ENCODE measurements at regions not wholly inside any gene's neighbourhood (a gene's known extent, or its start where the extent isn't known, plus 50 kb on each side); places are given as distances from the start of the nearest gene placed in this dataset.

DNA sequence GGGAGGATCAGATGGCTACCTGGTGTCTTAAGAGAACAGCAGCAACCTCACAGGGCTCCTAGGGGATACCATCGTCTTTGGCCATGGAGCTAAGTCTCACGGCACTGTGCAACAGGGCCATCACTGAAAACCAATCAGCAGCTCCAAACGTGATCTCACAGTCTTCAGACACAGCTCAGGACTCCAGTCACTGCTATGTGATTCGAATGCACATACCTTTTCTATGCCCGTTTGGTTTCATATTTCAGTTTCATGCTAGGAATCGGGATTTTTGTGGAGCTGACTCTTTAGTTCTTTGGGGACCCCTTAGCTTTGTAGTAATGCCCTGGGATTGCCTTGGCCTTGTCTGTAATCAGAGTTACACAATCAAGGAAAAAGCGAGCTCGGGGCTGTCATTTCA lies 162.8 kb upstream of the CDH11 start:
- H4K20me1 ChIP-seq (ENCODE audit: insufficient read depth, low read length), result no peaks in the 10 kb centered on the region
- no peak overlapping the region for H2AFZ ChIP-seq (replicated peaks; ENCODE audit: low read length, poor library complexity)
- H3K4me1 ChIP-seq (ENCODE audit: control insufficient read depth, insufficient read depth, low read length), result peaks cover 4% of the 10 kb centered on the region; the same call in 1 of the 2 replicates
- 83% methylated on average over 2 of the region's 8 CpGs; no CpG with 5 or more reads in 1 of the 2 experiments for WGBS, 2 experiments (ENCODE audit: extremely low coverage in 2 of 2, insufficient read length in 1 of 2)
- H3K56ac ChIP-seq (ENCODE audit: extremely low read depth, insufficient read depth, low read length), result no peak overlapping the region
- H2BK15ac ChIP-seq (ENCODE audit: low read depth, low read length), result no peak overlapping the region
- H3K36me3 ChIP-seq (ENCODE audit: control insufficient read depth, insufficient read depth, low read length), result no peaks in the 10 kb centered on the region
- in situ Hi-C loops (cut with MboI; ENCODE audit: low sequenced_read_pairs), result no loop called here
- 0 out of 2 replicates have a peak overlapping the region, but pooled peaks have one; percentile 20 for H3K14ac ChIP-seq (replicated peaks; ENCODE audit: low read depth, low read length)
- H3K4me3 ChIP-seq (ENCODE audit: insufficient read depth, low read depth, low read length), result no peak overlapping the region
- H3K4me2 ChIP-seq (ENCODE audit: low read depth, low read length), result no peak overlapping the region
- TF ChIP-seq BHLHE40 (IDR thresholded peaks at IDR 0.05; ENCODE audit: low read depth, low read length), result no peak
- no peak for TF ChIP-seq RCOR1 (IDR thresholded peaks at IDR 0.05; ENCODE audit: insufficient replicate concordance, low read length)
- TF ChIP-seq CEBPB (IDR thresholded peaks at IDR 0.05; ENCODE audit: low read depth, low read length), result peak; percentile 28; the same call in 1 of the 2 replicates
- H3K4ac ChIP-seq (ENCODE audit: low read depth, low read length), result no peak overlapping the region
- H2BK20ac ChIP-seq (ENCODE audit: low read depth, low read length), result peak overlapping the region; percentile 13; the same call in 1 of the 2 replicates
- H3K27ac ChIP-seq (ENCODE audit: insufficient read depth, low read length), result no peak overlapping the region
- no peak overlapping the region for H3K18ac ChIP-seq (ENCODE audit: low read depth, low read length)
- 0 out of 2 replicates have a peak, but pooled peaks have one; percentile 18 for ATAC-seq (ENCODE audit: low read depth)
- CTCF ChIA-PET, result interaction anchor here (0.6 kb wide), 1 partner anchor 28 kb away, joined by 3 read pairs; no protein-coding TSS in a partner anchor
- H3K79me1 ChIP-seq (ENCODE audit: low read depth in 1 of 2, low read length in 2 of 2), result no peaks in the 10 kb centered on the region
- H2BK5ac ChIP-seq (ENCODE audit: low read depth, low read length, poor library complexity, severe bottlenecking), result no peak overlapping the region
- H2AK9ac ChIP-seq (replicated peaks; ENCODE audit: low read depth, low read length, poor library complexity), result no peak overlapping the region
- intact Hi-C loops (cut with micrococcal nuclease), result no loop called here
- no peak overlapping the region for H3K23ac ChIP-seq (ENCODE audit: low read depth, low read length)
- H4K8ac ChIP-seq (ENCODE audit: low read depth in 2 of 2, low read length in 2 of 2), result no peak overlapping the region; a peak in 1 of 4 replicates
- peak; percentile 18 for DNase-seq
- peak overlapping the region; percentile 40 for H2BK120ac ChIP-seq (ENCODE audit: low read depth, low read length)
- H4K5ac ChIP-seq (ENCODE audit: low read depth, low read length), result no peak overlapping the region
- dilution Hi-C loops (cut with HindIII; ENCODE audit: low sequenced_read_pairs, unreplicated experiment), result no loop called here
- no TSS peak for BruUV-seq (replicated peaks)
- H4K91ac ChIP-seq (ENCODE audit: insufficient read depth, low read depth, low read length), result no peak overlapping the region
- no peaks in the 10 kb centered on the region; the same call in 1 of the 2 replicates for H3K27me3 ChIP-seq (ENCODE audit: control insufficient read depth, insufficient read depth, low read length)
- no peaks in the 10 kb centered on the region for H3K9me1 ChIP-seq (ENCODE audit: insufficient read depth, low read length)
- no peak overlapping the region for H2AK5ac ChIP-seq (ENCODE audit: low read depth, low read length)
- H3K9ac ChIP-seq (ENCODE audit: low read depth, low read length), result no peak overlapping the region
- POLR2A ChIA-PET (ENCODE audit: unreplicated experiment), result no interaction called here
- H3K9me3 ChIP-seq (ENCODE audit: control insufficient read depth, insufficient read depth, low read length), result no peaks in the 10 kb centered on the region
